Tibial artery (tissue), 4 donors: ENCODE measurements at regions not wholly inside any gene's neighbourhood (a gene's known extent, or its start where the extent isn't known, plus 50 kb on each side); places are given as distances from the start of the nearest gene placed in this dataset.

Experiments used
- DNase-seq, 2 donors: peaks; one replicate each; pipeline ENCODE4 v3.0.0-alpha.2; 2019
- H3K27ac ChIP-seq, 2 donors: fragments of 200-600 bp; sonication (generic) in 1 of 2; 1 replicate in 1 of 2; 2 replicates in 1 of 2; pipeline ENCODE4 v1.5.1; 2018 to 2019; ENCODE audit warnings: mild to moderate bottlenecking in 1 of 2
- H3K27me3 ChIP-seq, 2 donors: fragments of 200-600 bp; sonication (generic) in 1 of 2; one replicate each; pipeline versions ENCODE4 v1.5.1 to v1.6.0; 2016 to 2019
- H3K36me3 ChIP-seq, 3 donors: fragments of 200-600 bp; sonication (generic) in 2 of 3; one replicate each; pipeline ENCODE4 v1.5.1; 2016 to 2019; ENCODE audit warnings: mild to moderate bottlenecking in 2 of 3
- H3K4me1 ChIP-seq, 4 donors: fragments of 200-600 bp; sonication (generic) in 2 of 4; 1 replicate in 3 of 4; 2 replicates in 1 of 4; pipeline ENCODE4 v1.5.1; 2016 to 2019
- H3K4me3 ChIP-seq, 2 donors: fragments of 200-600 bp; sonication (generic) in 1 of 2; 1 replicate in 1 of 2; 2 replicates in 1 of 2; pipeline ENCODE4 v1.5.1; 2018 to 2019; ENCODE audit warnings: mild to moderate bottlenecking in 2 of 2
- H3K9me3 ChIP-seq, 3 donors: fragments of 200-600 bp; sonication (generic) in 1 of 3; one replicate each; pipeline ENCODE4 v1.5.1; 2016 to 2019
- intact Hi-C: fragments of 100-400 bp; cut with DNase I; formaldehyde crosslinking; loops from one replicate; pipeline ENCODE4 v1.15.0; 2023; ENCODE audit warnings: low total_unique reads
- TF ChIP-seq, protein P1 (sequence below), 2 experiments: fragments of 200-600 bp in 1 of 2; fragments of 450-650 bp in 1 of 2; IDR thresholded peaks; one replicate each; pipeline ENCODE4 v1.5.1; 2017 to 2019; ENCODE audit warnings: antibody characterized with exemption in 2 of 2, mild to moderate bottlenecking in 1 of 2, moderate library complexity in 1 of 2

DNA sequence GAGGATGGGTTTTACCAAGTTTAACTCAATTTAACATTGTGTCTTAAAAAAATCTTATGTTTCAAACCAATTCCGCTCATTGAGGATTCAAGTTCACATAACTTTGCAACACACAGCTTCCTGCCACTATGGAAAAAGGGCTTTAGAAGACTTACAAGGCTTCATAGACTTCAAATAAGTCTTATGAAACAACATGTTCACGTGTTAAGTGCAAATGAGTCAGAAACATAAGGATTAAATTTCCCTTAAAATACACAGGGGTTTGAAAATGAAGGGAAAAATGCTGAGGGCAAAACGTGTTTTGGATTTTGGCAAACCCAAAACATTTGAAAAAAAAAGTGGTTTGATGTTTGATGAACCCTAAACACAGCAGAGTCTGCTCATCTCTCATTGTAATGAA lies 364.8 kb downstream of the BMP4 start:
- no peak for DNase-seq
- Histone ChIP-seq H3K9me3 (no peaks in the 10 kb centered on the region), H3K4me3 (no peak overlapping the region), H3K27ac (no peak overlapping the region), H3K36me3 (no peaks in the 10 kb centered on the region), H3K27me3 (no peaks in the 10 kb centered on the region), H3K4me1 (no peaks in the 10 kb centered on the region)
- intact Hi-C loops, result no loop called here
- TF ChIP-seq, protein P1, sequence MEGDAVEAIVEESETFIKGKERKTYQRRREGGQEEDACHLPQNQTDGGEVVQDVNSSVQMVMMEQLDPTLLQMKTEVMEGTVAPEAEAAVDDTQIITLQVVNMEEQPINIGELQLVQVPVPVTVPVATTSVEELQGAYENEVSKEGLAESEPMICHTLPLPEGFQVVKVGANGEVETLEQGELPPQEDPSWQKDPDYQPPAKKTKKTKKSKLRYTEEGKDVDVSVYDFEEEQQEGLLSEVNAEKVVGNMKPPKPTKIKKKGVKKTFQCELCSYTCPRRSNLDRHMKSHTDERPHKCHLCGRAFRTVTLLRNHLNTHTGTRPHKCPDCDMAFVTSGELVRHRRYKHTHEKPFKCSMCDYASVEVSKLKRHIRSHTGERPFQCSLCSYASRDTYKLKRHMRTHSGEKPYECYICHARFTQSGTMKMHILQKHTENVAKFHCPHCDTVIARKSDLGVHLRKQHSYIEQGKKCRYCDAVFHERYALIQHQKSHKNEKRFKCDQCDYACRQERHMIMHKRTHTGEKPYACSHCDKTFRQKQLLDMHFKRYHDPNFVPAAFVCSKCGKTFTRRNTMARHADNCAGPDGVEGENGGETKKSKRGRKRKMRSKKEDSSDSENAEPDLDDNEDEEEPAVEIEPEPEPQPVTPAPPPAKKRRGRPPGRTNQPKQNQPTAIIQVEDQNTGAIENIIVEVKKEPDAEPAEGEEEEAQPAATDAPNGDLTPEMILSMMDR (IDR thresholded peaks at IDR 0.05), result no peak

GRCh38 chr14:53581504-53581903 lies 375.1 kb downstream of the BMP4 start:
- intact Hi-C loops, result no loop called here
- no peaks in the 10 kb centered on the region for H3K4me1 ChIP-seq
- no peaks in the 10 kb centered on the region for H3K9me3 ChIP-seq
- no peak for DNase-seq
- H3K27me3 ChIP-seq, result no peaks in the 10 kb centered on the region
- no peak overlapping the region for H3K4me3 ChIP-seq
- H3K36me3 ChIP-seq, result no peaks in the 10 kb centered on the region
- TF ChIP-seq, protein P1 (IDR thresholded peaks at IDR 0.05), result no peak
- H3K27ac ChIP-seq, result no peak overlapping the region

DNA sequence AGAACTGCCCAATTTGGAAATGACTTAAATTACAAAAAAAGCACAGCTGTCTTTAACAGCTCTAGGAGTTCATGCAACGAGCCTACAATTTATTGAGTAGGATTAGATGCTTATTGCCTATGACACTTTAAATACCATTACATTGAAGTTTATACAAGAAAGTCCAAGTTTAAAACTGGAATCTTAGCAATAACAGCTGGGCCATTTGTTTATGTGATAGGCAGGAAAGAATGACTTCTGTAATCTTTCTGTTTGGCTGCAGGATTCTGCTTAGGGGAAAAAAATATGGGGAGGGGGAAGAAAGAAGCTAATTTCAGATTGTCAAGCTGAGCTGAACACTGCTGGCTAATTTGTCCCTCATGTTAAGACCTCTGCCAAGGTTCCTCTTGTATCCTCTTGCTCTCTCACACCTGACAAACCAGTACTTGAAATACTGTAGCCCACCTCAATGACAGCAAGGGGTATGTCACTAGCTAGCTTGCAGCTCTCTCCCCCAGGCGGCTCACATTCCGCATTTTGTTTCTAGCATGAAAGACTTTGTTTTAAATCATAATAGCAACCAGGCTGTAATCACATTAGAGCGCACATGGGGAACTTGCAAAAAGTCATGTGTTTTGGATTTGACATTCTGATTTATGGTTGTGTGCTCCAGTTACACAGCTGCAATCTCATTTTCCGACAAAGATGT lies 384.8 kb downstream of the BMP4 start:
- no peak for DNase-seq
- H3K4me3 ChIP-seq, result no peak overlapping the region
- TF ChIP-seq, protein P1 (IDR thresholded peaks at IDR 0.05), result no peak
- no peaks in the 10 kb centered on the region for H3K27me3 ChIP-seq
- H3K27ac ChIP-seq, result no peak overlapping the region
- H3K4me1 ChIP-seq, result no peaks in the 10 kb centered on the region
- intact Hi-C loops, result no loop called here
- no peaks in the 10 kb centered on the region for H3K9me3 ChIP-seq
- H3K36me3 ChIP-seq, result no peaks in the 10 kb centered on the region

DNA sequence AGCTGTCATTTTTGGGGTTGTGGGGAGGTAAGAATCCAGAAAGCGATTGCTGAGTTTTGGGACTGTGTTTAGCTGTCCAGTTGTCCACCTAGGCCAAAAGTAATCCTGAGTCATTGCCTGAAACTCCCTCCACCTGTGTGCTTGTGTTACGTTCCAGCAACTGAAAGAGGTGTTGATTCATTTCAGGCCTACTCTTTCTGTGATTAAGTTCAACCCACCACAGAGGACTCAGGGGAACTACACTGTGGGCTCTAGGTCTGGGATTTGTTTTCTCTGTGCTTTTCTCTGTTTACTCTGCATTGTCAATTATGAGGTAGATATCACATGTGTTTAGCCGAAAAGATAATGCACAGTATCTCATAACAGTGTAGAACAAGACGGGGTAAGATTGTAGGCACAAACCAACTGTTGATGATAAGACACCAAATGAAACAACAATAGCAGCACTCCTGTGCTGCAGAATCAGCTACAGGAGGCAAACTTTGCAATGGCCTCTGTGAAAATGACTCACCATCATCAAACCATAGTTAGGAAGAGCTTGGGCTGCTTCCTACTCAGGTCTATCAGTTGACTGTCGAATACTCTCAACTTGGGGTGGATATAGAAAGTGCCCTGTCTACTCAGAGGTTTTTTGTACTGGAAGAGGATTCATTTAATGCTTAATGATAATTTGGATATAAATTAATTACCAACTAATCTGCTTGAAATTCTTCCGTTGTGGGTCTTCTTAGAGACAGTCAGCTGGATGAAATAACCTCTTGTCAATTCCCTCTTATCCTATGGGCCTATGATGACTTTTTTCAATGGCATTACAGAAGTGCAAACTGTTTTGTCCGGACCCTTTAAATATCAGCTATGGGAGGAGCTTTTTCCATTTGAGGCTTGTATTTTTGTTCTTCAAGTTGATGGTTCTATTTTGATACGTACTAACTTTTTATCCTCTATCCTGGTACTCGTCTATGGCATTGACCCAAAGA lies 385.9 kb downstream of the BMP4 start:
- Histone ChIP-seq H3K27me3 (no peaks in the 10 kb centered on the region), H3K9me3 (no peaks in the 10 kb centered on the region), H3K4me1 (no peaks in the 10 kb centered on the region), H3K27ac (no peak overlapping the region), H3K36me3 (no peaks in the 10 kb centered on the region), H3K4me3 (no peak overlapping the region)
- no peak for DNase-seq
- TF ChIP-seq, protein P1 (IDR thresholded peaks at IDR 0.05), result no peak
- intact Hi-C loops, result no loop called here

DNA sequence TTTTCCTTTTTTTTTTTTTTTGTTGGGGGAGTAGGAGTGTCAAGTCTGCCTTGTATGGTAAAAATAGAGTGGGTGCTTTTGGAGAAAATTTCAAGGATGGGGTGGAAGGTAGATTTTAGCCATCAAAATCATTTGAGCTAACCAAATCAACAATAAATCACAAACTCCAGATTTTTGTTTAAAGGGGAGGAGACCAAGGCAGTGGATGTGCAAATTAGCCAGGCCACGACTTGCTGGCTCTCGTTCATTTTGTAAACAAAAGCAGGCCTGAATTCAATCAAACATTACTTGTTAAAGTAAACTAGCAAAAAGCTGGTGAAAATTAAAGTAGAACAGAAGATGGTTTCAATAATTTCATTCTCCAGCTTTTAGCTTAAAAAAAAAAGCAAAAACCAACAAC lies 387.2 kb downstream of the BMP4 start:
- no peaks in the 10 kb centered on the region for H3K4me1 ChIP-seq
- intact Hi-C loops, result no loop called here
- no peaks in the 10 kb centered on the region for H3K27me3 ChIP-seq
- no peaks in the 10 kb centered on the region for H3K9me3 ChIP-seq
- H3K27ac ChIP-seq, result no peak overlapping the region
- no peak for DNase-seq
- H3K36me3 ChIP-seq, result no peaks in the 10 kb centered on the region
- TF ChIP-seq, protein P1 (IDR thresholded peaks at IDR 0.05), result no peak
- no peak overlapping the region for H3K4me3 ChIP-seq
